ENCODE measurements at regions not wholly inside any gene's neighbourhood (a gene's known extent, or its start where the extent isn't known, plus 50 kb on each side); places are given as distances from the start of the nearest gene placed in this dataset.

- DNase-seq = no peak
Measured at GRCh38 chr1:47555841-47556560, 118.2 kb downstream of the FOXD2 start.

- no peak for DNase-seq
Measured at GRCh38 chr1:47557066-47557465, 119.2 kb downstream of the FOXD2 start.

- no peak for DNase-seq
Measured at GRCh38 chr1:47558601-47559593, 121.1 kb downstream of the FOXD2 start.

- DNase-seq = no peak
Measured at GRCh38 chr1:47559944-47560695, 122.3 kb downstream of the FOXD2 start.

- no peak for DNase-seq
Measured at GRCh38 chr1:47561523-47562007, 123.7 kb downstream of the FOXD2 start.

- no peak for DNase-seq
Measured at GRCh38 chr1:47562147-47562546, 124.3 kb downstream of the FOXD2 start.

- no peak for DNase-seq
Measured at GRCh38 chr1:47562799-47563198, 125.0 kb downstream of the FOXD2 start.

GRCh38 chr1:47563201-47563600 lies 125.4 kb downstream of the FOXD2 start:
- no peak for DNase-seq

GRCh38 chr1:47564570-47564969 lies 126.7 kb downstream of the FOXD2 start:
- no peak for DNase-seq

GRCh38 chr1:47565092-47565491 lies 127.2 kb downstream of the FOXD2 start:
- DNase-seq = no peak

- no peak for DNase-seq
Measured at GRCh38 chr1:47565676-47566075, 127.8 kb downstream of the FOXD2 start.

GRCh38 chr1:47568763-47569162 lies 130.9 kb downstream of the FOXD2 start:
- no peak for DNase-seq

- no peak for DNase-seq
Measured at GRCh38 chr1:47569261-47569660, 131.4 kb downstream of the FOXD2 start.

GRCh38 chr1:47569681-47570470 lies 132.0 kb downstream of the FOXD2 start:
- no peak for DNase-seq

- no peak for DNase-seq
Measured at GRCh38 chr1:47571161-47571560, 133.3 kb downstream of the FOXD2 start.

GRCh38 chr1:47571952-47572351 lies 134.1 kb downstream of the FOXD2 start:
- no peak for DNase-seq

- DNase-seq = no peak
Measured at GRCh38 chr1:47572731-47573430, 135.0 kb downstream of the FOXD2 start.

- no peak for DNase-seq
Measured at GRCh38 chr1:47574451-47575165, 136.8 kb downstream of the FOXD2 start.

GRCh38 chr1:47575855-47576757 lies 138.3 kb downstream of the FOXD2 start:
- DNase-seq = no peak

- no peak for DNase-seq
Measured at GRCh38 chr1:47576758-47577115, 138.9 kb downstream of the FOXD2 start.
